D721Med (cell line): ENCODE measurements at regions not wholly inside any gene's neighbourhood (a gene's known extent, or its start where the extent isn't known, plus 50 kb on each side); places are given as distances from the start of the nearest gene placed in this dataset.

ENCODE experiments used
- DNase-seq: peaks from one replicate; pipeline ENCODE4 v3.0.0; 2011; ENCODE audit warnings: low spot score; ENCODE audit not compliant: insufficient read length
- FAIRE-seq: peaks from 2 replicates; lab custom pipeline; 2011; peaks lifted over from hg19 to GRCh38; lab: Jason Lieb, UNC
- CTCF ChIP-seq: IDR thresholded peaks from 2 replicates; pipeline ENCODE4 v1.5.1; 2012; ENCODE audit warnings: mild to moderate bottlenecking, control low read depth; ENCODE audit not compliant: insufficient read depth; ENCODE audit errors: missing control alignments

GRCh38 chr12:11446372-11446771 is 51.0 kb upstream of the PRB2 start:
- DNase-seq (no peak), FAIRE-seq (no peak)
- no peak for TF ChIP-seq CTCF

- FAIRE-seq (no peak), DNase-seq (no peak)
- TF ChIP-seq CTCF, result no peak
These were observed 62.8 kb upstream of the PRB2 start for GRCh38 chr12:11457996-11458645.

- TF ChIP-seq CTCF, result no peak
- no peak for DNase-seq
- no peak for FAIRE-seq
These were observed 65.1 kb upstream of the PRB2 start for GRCh38 chr12:11460343-11461023.

GRCh38 chr12:11461433-11461832 is 66.1 kb upstream of the PRB2 start:
- DNase-seq (no peak), FAIRE-seq (no peak)
- TF ChIP-seq CTCF, result no peak

- TF ChIP-seq CTCF, result no peak
- no peak for FAIRE-seq
- DNase-seq, result no peak
These were observed 81.7 kb upstream of the PRB2 start for GRCh38 chr12:11477110-11477509.

- DNase-seq, result no peak
- no peak for TF ChIP-seq CTCF
- no peak for FAIRE-seq
These were observed 87.6 kb upstream of the PRB2 start for GRCh38 chr12:11482955-11483354.

GRCh38 chr12:11486623-11487444 is 91.5 kb upstream of the PRB2 start:
- FAIRE-seq (peak; percentile 84), DNase-seq (no peak)
- peak; percentile 99 for TF ChIP-seq CTCF
